A549 (cell line): ENCODE measurements at regions not wholly inside any gene's neighbourhood (a gene's known extent, or its start where the extent isn't known, plus 50 kb on each side); places are given as distances from the start of the nearest gene placed in this dataset.

Source experiments
- CEBPB ChIP-seq, 2 experiments: fragments of >200 bp in 1 of 2; sonication (Bioruptor Twin) in 1 of 2; formaldehyde crosslinking in 1 of 2; IDR thresholded peaks; 2 replicates each; pipeline ENCODE4 v1.6.1; 2012 to 2016
- CHD2 ChIP-seq: fragments of 150-350 bp; IDR thresholded peaks from 2 replicates; pipeline ENCODE4 v1.6.1; 2014; ENCODE audit warnings: low read length; ENCODE audit not compliant: partially characterized antibody
- CTCF ChIP-seq: fragments of >200 bp; sonication (Bioruptor Twin); formaldehyde crosslinking; IDR thresholded peaks from 3 replicates; pipeline ENCODE4 v1.5.1; 2016
- EP300 ChIP-seq, 2 experiments: fragments of >200 bp; sonication (Bioruptor Twin); formaldehyde crosslinking; IDR thresholded peaks; 2 replicates in 1 of 2; 3 replicates in 1 of 2; pipeline ENCODE4 v1.6.1; 2016 to 2017
- MAFK ChIP-seq: fragments of 450-650 bp; IDR thresholded peaks from 2 replicates; pipeline ENCODE4 v1.6.1; 2014; ENCODE audit not compliant: partially characterized antibody
- NFE2L2 ChIP-seq: fragments of 150-350 bp; conservative IDR thresholded peaks from 2 replicates; pipeline ENCODE4 v1.6.1; 2014; ENCODE audit warnings: low read length
- RAD21 ChIP-seq, 2 experiments: fragments of >200 bp in 1 of 2; sonication (Bioruptor Twin) in 1 of 2; formaldehyde crosslinking in 1 of 2; IDR thresholded peaks in 1 of 2; conservative IDR thresholded peaks in 1 of 2; 2 replicates in 1 of 2; 3 replicates in 1 of 2; pipeline ENCODE4 v1.6.1; 2012 to 2018; ENCODE audit warnings: inconsistent platforms in 1 of 2
- RNF2 ChIP-seq: fragments of 200-600 bp; sonication (generic); IDR thresholded peaks from 2 replicates; pipeline ENCODE4 v1.6.1; 2016; ENCODE audit warnings: low read depth, mild to moderate bottlenecking, antibody characterized with exemption, moderate library complexity, borderline replicate concordance

- TF ChIP-seq NFE2L2 (no peak), CHD2 (no peak), CTCF (no peak), EP300 (IDR thresholded peaks at IDR 0.05) (no peak), RAD21 (conservative IDR thresholded peaks at IDR 0.05 in 1 of 2, IDR thresholded peaks at IDR 0.05 in 1 of 2) (no peak), RNF2 (no peak), MAFK (no peak), CEBPB (IDR thresholded peaks at IDR 0.05) (no peak)
These were observed 250.3 kb downstream of the DMAC1 start for GRCh38 chr9:7549249-7549648.
